GM21367 (cell line): ENCODE measurements at regions not wholly inside any gene's neighbourhood (a gene's known extent, or its start where the extent isn't known, plus 50 kb on each side); places are given as distances from the start of the nearest gene placed in this dataset.

Experiments used
- ATAC-seq: cut with Tn5 transposase; IDR thresholded peaks from one replicate; pipeline ENCODE4 v1.9.1; 2021; ENCODE audit not compliant: unreplicated experiment

DNA sequence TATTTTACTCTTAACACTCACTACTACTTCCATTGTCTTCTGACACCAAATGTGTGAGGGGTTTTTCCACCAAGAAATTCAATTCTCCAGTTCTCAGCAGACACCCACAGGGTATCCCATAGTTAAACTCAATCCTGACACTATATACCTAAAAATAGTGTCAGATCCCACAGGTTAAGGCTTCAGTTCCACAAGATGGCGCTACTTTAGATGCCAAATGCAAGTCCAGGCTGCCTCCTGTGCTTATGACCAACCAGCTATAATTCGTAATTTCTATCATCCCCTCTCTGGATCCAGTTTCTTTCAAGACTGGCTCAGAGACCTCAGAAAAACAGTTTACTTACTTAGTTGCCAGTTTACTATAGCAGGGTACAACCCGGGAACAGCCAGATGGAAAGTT, 1146.2 kb upstream of the SPRY2 start:
- ATAC-seq, result no peak

DNA sequence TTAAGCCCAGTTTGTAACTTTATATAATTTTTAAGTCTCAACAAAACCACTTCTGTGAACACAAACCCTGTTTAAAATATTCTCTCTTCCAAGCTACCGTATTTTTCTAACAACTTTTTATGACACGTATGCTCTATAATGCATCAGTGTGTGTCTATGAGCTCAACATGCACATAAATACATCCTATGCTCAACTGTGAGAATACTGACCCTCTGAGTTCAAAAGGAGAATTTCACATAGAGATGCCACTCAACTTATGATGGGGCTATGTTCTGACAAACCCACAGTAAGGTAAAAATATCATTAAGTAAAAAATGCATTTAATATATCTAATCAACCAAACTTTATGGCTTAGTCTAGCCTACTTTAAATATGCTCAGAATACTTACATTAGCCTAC, 1139.7 kb upstream of the SPRY2 start:
- ATAC-seq, result no peak

DNA sequence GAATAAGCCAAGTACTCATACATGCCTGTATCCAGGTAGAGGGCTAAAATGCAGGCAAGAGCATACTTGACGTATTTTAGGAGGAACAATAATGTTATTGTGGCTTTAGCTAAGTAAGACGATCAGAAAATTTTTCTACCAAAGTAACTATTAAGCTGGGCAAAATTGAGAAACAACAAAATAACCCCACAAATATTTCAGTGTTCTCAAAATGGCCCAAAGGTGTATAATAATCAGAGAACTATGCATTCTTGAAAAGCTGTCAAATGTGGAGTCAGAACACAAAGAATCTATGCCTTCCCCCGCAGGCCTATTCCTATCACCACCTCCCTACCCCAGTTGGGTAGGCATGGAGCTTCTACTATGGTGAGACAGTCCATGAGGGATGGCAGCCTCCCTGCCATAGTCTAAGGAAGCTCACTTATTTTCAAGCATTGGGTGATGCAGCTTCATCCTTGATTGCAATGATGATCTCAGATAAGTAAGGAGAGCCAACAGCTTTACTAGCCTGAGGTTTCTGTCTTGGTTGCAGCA, 1132.5 kb upstream of the SPRY2 start:
- ATAC-seq, result no peak

DNA sequence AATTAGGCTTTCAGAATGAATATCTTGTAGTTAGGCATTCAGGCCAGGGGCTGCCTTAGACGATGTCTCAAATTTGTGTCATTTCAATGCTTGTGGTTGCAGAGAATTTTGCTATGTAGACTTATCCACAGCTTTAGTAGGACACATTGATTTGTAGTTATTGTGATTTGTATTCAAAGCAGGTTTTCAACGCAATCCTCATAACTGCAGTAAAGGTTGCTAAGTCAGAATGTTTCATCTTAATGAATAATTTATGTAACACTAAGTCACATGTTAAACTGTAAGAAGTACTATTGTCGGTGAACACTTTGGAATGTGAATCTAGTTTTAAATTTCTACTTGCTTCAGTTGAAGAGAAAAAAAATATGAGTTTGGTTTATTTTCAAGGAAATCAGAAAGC, 1117.2 kb upstream of the SPRY2 start:
- ATAC-seq, result no peak

DNA sequence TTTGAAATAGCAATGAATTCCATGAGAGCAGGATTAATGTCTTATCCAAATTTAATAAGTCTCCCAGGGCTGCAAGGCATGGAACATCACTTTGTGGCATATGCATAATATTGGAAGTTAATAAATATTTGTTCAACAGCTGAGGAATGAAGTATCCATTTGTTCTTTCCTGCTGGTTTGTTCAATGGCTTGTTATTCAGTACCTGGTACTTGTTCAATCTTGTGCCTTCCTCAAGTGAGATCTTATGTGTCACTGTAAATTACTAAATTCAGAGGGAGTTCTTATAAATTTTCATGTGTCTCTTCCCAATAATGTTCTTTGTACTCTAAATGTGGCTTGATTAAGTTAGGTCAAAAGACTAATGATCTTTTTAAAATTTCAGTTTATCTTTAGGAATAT, 1105.5 kb upstream of the SPRY2 start:
- ATAC-seq, result no peak

DNA sequence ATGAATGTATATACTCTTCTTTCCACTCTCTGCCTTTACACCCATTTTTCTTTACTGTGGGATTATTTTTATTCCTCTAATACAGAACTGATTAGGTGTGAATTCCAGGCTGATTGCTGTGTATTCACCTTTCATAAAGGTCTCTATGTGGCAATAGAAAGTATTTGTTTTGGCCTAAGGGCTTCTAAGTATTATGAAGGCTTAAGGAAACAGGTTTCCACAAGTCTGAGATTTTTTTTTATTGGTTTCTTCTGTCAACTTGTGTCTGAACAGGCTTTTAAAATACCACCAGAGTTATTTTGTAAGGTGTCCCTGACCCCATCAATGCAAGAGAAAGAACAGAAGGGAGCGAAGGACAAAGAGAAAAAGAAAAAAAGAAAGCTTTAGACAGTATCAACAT, 1102.0 kb upstream of the SPRY2 start:
- no peak for ATAC-seq

DNA sequence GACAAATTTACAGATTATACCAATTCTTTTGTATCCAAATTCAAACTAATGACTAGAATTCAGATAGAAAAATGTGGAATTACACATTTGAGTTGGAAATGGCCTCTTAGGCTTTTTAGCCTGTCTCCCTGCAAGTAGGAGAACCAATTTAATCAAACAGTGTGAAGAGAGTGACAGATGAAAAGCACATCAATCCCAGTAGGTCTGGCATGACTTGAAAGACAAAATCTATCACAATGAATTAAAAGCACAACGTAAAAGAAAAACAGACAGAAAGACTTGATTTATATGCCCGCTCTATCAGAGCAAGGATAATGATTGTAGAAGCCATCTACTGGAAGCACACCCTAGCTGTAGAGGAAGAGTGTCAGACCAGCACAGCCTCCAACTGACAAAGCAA, 1084.4 kb upstream of the SPRY2 start:
- ATAC-seq, result no peak

DNA sequence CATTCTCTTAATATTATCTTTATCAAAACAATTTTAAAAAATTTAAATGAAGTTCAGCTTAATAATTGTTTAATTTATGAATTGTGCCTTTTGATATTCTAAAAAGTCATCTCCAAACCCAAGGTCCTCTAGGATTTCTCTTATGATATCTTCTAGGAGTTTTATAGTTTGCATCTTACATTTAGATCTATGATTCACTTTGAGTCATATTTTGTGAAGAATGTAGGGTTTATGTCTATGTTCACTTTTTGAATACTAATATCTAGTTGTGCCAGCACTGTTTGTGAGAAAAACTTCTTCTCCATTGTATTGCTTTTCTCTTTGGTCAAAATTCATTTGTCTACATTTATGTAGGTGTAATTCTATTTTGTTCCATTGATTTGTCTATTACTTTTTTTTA, 1068.4 kb upstream of the SPRY2 start:
- no peak for ATAC-seq

DNA sequence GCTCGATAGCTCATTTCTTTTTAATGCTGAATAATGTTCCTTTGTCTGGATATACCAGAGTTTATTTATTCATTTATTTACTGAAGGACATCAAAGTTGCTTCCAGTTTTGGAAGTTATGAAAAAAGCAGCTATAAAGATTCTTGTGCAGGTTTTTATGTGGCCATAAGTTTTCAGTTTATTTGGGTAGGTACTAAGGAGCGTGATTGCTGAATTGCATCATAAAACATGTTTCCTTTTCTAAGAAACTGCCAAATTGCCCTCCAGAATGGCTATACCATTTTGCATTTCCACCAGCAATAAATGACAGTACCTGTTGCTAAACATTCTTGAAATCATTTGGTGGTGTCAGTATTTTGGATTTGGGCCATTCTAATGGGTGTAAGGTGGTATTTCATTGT, 1067.7 kb upstream of the SPRY2 start:
- no peak for ATAC-seq

DNA sequence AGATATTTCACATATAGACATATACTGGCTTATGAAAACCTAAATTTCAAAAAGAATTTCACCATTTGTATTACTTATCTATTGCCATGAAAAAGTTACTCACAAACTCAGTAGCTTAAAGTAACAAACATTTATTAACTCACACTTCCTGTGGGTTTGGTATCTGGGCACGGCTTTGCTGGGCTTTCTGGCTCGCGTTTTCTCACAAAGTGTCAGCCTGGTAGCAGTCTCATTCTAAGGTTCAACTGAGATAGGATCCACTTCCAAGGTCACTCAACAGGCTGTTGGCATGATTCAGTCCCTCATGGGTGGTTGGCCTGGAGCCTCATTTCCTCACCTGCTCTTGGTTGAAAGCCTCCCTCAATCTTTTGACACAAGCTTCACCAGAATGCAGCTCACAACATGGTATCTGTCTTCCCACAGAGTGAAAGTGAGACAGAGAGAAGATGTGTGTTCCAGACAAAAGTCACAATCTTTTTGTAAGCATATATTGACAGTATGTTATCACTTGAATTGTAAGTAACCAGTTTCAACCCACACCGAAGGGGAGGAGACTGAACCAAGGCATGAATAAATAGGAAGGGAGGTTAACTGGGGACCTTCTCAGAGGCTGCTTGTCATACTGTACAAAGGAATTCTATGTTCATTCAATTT, 1065.8 kb upstream of the SPRY2 start:
- ATAC-seq, result peak; percentile 67

DNA sequence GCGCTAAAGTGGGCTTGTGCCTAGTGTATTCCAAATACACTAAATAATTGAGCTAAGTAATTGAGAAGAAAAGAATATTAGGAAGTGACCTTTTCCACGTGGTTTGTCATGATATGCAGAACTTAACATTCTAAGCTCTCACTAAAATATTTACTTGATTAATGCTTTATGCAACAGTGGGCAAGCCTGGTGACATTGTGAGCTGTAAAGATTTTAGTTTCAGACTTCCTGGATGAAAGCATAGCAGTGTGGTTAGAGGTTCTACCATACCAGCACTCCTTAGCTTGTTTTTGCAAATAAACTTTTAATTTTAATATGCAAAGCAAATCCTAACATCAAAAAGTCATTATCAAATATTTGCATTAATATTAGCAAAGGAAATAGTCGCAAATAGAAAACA, 1065.1 kb upstream of the SPRY2 start:
- no peak for ATAC-seq

DNA sequence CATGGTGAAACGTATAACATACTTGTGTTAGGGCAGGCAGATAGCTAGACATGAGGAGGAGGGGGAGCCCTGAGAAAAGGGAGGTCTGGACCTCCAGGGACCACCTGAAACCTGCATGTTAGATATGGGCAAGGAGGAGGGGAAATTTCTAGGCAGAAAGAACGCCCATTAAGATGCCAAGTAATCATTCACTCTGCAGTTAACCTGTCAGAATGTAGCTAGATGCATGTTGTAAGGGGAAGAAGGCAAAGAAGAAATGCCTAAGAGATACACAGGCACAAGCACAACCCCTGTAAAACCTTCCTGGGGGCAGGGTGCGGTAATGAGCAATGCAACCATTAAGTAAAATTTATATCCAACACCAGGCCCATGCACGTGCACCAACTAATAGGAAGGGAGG, 1055.3 kb upstream of the SPRY2 start:
- ATAC-seq, result no peak

DNA sequence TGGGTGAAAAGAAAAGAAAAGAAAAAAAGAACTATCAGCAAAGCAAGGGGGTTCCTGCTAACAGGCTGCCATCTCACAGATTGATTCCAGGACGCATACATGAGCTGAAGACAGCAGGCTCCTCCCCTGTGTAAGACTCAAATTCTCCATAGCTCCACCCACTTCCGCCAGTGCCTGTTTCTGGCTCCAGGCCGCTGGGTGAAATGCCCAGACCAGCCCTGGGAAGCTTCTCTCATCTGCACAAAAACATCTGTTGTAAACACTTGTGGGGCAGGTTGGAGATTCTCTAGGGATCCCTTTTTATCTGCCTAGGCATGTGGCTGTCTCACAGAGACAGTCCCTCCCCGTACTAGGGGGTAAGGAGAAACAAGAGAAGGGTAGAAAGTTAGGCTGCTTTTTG, 1054.4 kb upstream of the SPRY2 start:
- ATAC-seq, result no peak

DNA sequence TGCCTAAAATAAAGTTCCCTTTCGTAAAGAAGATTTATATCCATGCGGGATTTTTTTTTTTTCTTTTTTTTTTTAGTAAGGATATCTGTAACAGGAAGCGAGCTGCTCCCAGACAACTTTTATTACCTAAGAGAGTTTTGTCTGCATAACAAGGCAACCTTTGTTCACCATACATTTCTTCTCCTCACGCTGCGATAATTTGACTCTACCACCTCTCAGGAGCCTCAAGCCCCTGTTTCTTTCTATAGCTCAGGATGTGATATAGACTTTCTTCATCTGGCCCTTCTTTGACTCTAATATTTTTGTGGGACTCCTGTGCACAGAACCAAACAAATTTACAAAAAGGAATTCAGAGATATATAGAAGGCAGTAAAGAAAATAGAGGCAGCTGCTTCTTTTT, 1053.7 kb upstream of the SPRY2 start:
- ATAC-seq, result no peak

DNA sequence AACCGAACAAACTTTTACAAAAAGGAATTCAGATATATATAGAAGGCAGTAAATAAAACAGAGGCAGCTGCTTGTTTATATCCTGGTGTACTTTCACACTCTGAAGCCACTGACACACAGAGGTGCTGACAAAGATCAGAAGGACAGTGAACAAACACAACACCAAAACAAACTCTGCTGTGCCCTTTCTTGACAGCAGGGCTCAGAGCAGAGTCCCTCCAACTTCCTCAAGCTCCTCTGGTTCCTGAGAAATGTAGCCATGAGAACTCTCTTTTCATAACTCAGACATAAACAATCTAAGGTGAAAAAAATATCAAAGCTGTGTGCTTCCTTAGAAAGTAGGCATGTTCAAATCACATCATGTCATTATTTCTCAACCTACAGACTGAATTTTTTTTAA, 1052.8 kb upstream of the SPRY2 start:
- ATAC-seq, result no peak

DNA sequence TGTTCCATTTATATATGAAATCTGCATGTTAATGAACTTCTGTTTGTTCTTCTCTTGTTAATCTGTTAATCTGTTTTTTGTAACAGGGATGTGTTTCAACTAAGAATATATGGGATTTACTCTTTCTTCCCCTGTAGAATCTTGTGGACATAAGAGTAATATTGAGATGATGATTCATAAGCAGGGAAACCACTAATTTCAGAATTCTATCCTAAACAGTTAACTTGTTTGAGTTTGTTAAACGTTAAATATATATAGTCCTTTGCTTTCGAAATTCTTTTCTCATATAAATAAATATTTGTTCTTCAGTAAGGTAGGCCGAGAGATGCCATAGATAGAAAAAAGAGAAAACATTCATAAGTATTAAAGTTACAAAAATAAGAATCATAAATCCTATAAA, 1052.2 kb upstream of the SPRY2 start:
- no peak for ATAC-seq

DNA sequence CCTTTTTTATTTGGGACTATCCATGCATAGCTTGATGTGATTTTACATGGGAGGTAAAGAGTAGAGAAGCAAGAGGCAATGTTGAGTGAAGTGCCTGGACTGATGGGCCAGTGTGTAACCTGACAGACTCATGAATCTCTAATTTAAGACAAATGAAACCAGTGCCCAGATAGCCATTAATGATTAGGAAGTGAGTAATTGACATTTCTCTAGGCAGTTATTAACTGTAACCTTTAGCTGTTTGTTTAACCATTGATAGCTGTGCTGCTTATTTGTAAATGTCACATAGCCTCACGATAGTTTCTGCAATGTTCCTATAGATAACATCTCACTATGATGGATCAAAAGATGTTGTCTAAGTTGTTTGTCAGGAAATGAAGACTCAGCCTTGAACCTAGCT, 1047.5 kb upstream of the SPRY2 start:
- ATAC-seq, result no peak

DNA sequence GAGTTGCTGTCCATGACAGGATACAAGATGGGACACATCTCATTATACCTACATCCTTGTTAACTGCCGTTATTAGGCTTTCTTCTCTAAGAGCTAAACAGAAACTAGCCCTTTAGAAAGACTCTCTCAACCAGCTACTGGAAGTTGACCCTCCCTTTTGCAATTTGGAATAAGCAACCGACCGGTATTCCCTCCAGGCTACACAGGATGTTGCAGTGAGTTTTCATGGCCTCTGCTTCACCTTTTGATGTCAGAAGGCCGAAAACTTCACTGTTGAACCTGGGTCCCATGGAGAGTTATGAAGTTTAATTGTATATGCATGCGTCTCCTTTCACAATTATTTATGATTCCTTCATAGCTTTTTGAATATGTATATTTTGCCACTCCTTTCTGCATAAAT, 1042.5 kb upstream of the SPRY2 start:
- no peak for ATAC-seq

DNA sequence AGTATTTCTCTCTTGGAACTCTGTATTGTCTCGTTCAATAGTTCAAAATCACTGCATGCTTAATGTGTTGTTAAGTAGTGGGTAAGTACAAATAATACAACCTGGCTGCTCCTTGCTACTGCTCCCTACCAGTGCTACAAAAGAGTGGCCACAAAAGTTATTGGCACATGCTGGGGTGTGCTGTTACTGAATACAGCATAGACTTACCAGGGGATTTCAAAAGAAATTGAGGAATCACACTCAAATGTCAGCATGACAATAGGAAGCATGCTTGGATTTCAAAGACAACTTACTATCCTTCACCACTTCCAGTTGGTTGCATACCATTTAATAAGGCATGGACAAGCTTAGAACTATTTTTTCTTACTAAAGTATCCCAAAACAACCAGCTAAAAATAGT, 1041.3 kb upstream of the SPRY2 start:
- no peak for ATAC-seq

DNA sequence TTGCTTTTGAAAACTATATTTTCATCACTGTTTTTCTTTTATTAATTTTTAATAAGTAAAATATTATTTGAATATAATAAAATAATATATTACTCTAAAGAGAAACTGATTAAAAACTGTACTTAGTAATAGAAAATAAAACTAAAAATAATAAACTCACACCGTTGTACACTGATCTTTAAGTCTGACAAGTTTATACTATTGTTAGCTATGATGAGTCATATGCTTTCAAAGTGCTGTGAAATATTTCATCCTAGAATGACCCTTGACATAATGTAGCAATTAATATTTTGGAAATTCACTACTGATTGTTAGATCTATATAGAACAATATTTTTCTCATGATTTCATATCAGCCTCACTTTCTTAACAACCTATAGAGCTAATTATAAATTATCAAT, 1040.6 kb upstream of the SPRY2 start:
- no peak for ATAC-seq

DNA sequence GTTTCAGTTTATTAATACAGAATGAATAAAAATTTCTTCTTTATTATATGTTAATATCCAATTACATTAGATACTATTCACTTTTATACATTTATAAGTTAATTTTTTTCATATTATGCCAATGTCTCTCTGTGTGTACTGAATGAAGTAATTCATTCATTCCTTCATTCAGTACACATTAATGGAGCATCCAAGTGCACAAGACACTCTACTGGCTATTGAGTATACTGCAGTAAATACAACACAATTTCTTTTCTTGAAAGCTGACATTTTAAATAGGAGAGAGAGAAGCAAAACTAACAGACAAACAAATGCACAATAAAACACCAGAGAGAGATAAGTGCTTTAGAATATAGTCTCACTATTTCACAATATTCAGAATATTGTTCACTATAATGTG, 1038.3 kb upstream of the SPRY2 start:
- ATAC-seq, result no peak

DNA sequence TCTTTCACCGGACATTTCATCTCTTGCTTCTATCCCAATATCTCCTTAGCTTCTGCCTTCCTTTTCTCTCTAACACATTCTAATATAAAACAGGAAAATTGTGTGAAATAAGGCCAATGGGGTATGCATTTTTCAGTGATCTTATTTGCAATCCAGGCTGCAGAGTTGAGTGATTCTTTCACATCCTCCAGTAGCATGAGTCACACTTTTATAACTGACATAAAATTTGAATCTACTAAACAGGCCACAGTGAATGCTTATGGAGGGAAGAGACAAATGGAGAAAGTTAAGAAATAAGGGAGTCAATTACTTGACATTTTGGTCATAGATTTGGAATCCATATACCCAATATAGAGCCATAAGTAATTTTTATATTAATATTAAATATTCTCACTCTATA, 1037.0 kb upstream of the SPRY2 start:
- ATAC-seq, result no peak

DNA sequence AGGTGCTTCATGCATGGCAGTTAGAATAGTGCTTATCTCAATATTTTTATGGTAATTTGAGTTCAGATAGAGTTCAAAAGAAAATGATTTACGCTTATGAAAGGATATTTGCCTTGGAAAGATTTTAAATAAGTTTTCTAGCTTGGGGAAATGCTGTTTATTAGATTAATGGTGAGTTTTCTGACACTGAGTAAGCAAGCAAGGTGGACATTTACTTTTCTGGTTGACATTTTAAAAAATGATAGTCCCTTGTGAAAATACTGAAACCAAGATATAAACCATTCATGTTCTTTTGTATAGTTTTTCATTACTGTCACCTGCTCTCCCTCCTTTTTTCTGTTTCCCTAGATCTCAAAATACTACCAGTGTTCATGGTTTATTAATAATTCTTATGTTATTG, 1034.8 kb upstream of the SPRY2 start:
- no peak for ATAC-seq
